HG03342 (cell line): ENCODE measurements at regions not wholly inside any gene's neighbourhood (a gene's known extent, or its start where the extent isn't known, plus 50 kb on each side); places are given as distances from the start of the nearest gene placed in this dataset.

Experiments used
- ATAC-seq: cut with Tn5 transposase; IDR thresholded peaks from one replicate; pipeline ENCODE4 v1.9.1; 2021; ENCODE audit warnings: mild to moderate bottlenecking, moderate library complexity; ENCODE audit not compliant: unreplicated experiment

DNA sequence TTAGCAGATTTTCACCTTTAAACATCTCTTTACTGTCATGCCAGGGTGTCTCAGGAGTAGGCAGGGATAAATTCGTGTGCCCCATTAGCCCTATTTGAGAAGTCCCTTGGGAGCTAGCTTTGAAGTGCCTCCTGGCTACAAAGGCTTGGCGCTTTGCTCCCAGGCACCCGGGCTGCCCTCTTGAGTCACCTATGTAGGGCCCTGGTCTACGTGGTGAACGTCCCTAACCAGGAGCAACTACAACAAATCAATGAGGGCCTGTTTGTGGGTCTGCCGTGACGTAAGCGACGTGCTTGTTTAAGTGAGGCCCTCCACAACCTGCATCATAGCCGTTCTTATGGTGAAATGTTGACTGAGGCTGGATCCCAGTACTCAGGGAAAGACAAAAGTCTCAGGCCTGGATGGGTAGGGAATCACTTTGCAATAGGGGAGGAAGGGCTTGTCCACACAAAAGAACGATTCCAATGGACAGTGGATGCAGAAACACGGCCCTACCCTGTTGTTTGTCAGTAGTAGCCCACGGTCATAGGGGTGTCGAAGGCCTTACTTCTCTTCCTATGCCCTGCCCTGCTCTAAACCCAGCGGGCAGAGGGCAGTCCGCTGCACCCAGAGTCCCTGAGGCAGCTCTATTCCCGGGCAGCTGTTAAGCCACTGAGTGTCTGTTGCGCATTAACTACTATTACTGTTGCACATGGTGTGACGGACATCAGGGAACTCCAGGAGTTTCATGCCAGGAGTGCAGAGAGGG, 93.9 kb downstream of the INHBB start:
- ATAC-seq: no peak

DNA sequence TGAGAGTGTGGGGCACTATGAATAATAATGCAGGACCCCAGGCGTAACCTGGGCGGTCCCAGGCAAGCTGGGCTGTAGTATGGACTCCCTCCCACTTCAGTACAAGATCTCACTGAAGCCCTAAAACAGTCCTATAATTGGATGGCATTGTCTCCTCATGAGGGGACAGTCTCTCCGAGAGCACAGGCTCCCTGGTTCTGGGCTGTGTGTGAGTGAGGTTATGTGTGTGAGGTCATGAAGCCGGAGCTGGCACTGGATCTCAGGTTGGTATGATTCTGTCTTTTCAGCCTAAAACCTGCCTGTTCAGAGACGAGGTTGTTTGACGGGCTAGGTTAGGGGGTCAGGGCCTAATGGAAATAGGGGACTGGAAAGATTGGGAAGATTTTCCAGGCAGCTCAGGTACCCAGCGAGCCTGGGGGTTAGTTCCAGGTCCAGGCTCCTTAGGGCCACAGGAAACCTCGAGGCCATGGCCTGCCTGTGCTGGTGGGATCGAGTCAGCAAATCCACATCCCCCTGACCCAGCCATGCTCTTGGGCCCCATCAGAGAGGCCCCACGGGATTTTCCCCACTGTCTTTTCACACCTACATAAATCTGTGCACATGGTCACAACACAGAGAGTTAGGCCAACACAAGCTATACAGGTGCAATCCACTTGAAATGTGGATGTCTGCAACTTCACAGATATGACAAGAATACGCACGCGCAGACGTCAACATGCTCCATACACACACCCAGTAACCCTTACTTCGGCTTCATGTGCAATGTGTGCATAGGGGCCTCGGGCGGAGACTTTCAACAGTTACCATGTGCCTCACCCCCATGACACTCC, 94.8 kb downstream of the INHBB start:
- ATAC-seq: no peak

DNA sequence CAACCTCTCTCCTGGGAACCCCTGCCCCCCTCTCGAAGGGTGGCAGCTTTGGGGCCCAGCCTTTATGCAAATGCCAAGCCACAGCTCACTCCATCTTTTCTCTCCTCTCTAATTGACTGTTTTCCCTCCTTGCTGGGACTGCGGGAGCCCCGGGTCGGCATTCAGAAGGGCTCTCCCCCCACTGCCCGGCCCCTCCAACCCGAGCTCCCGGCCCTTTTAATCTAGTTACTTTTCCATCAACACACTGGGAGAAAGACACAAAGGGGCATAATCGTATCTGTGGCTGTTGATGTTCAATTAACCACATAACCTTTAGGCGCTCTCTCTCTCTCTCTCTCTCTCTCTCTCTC, 95.4 kb downstream of the INHBB start:
- ATAC-seq: no peak

DNA sequence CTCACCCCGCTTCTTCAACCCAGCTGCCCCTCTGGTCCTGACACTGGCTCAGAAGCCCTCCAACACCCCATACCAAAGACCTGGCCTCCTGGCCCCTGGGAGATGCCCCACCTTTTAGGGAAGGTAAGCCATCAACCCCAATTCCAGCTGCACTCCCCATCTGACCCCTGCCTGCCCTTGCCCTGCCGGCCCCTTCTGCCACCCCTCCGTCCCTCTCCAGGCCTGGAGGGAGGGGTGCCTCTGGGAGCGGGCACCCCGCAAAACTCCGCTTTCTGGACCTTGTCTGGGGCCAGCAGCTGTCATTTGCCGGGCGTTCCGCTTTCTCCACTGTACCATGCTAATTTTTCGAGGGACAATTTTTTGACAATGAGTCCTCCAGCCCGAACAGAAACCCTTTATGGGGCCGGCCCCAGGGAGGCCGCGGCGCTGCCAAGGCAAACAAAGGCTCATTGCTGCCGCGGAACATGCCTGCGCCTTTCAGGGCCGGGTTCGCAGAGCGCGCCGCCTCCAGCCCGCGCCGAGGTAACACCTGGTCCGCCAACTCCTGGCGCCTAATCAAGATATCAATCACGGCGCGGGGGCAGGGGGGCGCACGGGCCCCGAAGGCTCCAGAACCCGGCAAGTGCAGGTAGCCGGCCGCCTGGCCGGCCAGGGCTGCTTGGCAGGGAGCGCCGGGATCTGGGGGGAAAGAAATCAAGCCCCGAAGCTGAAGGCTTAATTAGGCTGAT, 96.0 kb downstream of the INHBB start:
- ATAC-seq: no peak

DNA sequence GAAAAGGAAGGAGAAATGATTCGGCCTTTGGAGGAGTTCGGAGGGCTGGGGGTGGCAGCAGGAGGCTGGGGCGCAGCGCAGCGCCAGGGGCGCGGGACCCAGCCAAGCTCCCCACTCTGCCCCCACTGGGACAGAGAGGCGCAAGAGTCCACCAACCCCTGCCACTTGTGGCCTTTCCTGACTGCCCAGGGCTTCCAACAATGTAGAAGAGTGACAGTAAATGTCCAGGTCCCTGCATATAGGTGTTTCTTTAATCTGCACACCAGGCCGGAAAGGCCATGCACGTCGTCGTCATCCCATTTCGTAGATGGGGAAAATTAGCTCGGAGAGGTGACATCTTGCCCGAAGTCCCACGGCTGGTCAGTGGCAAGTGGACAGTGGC, 96.6 kb downstream of the INHBB start:
- no peak for ATAC-seq

DNA sequence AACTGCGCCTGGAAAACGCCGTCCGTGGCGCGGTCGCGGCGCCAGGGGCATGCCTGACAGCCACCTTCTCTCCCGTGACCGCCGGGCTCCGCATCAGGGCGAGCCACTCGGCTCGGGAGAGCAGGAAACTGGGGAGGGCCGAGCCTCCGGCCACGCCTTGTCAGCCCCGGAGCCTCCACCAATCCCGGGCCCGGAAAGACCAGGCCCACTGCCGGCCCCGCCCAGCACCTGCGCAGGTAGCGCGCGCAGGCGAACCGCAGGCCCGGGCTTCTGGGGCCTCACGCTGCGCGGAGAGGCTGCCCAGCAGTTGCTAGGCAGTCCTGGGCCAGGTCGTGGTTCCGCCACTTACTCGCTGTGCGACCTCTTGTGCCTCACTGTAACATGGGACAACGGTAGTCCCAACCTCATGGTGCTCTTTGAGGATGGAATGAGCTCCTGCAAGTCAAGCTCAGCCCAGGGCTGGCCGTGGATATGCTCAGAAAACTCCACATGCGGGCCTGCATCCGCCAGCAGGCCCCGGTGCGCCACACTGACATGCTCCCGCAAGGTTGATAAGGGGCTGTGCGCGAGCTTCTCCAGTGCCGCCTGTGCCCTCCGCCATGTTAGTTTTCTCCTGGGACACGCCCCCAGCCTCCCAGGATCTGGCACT, 97.1 kb downstream of the INHBB start:
- ATAC-seq: no peak

DNA sequence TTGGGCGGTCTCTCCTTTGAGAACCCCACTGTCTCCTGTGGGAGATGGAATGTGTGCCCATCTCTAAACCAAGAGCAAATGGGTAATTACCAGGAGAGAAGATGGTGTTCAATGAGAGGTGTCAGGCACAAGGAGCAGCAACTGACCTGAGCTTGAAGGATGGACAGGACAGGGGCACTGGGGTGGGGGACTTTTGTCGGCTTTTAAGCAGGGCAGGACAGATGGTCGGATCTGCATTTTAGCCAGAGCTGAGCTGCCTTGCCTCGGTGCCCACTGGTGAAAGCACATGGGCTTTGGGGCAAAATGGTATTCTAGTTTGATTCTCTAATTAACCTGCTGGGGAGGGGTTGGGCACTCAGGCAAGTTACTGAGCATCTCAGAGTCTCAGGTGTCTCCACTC, 98.0 kb downstream of the INHBB start:
- no peak for ATAC-seq

DNA sequence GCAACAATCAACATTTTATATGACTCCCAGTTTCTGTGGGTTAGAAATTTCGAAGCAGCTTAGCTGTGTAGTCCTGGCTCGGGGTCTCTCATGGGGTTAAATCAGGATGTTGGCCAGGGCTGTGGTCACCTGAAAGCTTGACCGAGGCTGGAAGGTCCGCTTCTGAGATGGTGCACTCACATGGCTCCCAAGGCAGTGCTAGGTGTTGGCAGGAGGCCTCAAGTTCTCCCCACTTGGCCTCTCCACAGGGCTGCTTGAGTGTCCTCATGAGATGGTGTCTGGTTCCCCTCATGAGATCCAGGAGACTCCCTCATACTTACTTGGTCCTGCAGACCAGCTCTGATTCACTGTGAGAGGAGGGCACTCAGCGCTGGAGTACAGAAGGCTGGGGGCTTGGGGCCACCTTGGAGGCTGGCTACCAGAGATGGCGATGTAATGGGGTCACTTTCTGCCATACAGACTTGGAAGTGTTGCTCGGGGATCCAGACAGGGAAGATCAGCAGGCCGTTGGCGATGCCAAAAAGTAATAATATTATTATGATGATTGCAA, 98.8 kb downstream of the INHBB start:
- no peak for ATAC-seq

DNA sequence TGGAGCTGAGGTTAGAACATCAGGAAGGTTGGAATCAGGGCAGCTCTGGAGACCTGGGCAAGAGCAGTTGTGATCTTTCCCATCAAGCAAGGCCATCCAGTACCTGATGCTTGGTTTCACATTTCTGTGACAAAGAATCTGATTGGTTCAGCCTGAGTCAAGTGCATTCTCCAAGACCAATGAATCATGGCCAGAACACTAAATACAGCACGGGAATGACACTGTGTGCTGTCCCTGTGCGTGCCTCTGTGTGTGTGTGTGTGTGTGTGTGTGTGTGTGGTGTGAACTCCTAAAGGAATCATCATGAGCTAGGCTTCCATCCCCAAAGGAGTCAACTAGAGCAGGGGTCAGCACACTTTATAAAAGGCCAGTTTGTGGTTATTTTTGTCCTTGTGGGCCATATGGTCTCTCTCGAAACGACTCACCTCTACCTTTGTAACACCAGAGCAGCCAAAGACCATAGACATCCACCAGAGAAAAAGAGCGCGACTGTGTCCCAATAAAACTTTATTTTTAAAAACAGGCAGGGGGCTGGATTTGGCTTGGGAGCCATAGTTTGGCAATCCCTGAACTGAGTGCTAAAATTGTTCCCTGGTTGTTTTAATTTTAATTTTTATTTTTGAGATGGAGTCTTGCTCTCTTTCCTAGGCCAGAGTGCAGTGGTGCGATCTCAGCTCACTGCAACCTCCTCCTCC, 99.7 kb downstream of the INHBB start:
- no peak for ATAC-seq

DNA sequence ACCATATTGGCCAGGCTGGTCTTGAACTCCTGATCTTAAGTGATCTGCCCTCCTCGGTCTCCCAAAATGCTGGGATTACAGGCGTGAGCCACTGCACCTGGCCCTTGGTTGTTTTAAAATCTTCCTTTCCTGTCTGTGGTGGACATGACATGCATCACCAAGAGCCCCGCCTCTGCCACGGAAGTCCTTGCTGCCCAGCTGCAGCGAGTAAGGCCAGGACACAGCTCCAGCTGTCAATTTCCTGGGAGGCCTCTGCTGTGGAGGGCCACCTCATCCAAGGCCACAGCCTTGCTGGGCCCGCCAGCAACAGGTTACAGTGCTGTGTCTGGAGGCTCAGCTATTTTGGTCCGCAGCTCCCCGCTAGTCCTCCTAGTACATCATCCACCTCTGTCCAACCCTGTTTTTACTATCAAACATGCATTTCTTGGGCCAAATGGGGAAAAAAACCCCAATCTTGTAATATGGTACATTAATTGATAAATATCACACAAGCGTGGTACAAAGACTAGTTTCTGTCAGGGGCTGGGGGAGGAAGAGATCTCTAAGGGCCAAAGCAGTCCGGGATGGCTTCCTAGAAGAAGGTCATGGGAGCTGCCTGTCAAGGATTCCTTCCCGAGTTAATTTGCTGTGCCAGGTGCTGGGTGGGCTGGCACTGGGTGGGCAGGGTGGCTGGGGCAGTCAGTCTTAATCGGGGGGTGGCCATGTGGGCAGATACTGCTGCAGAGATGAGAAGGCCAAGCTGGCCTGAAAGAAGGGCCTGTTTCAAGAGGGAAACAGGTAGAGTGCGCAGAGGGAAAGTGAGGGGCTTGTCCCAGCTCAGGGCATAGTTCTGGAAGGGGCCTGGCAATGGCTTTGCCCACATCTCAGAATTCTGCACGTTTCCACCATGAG, 100.5 kb downstream of the INHBB start:
- ATAC-seq: no peak

DNA sequence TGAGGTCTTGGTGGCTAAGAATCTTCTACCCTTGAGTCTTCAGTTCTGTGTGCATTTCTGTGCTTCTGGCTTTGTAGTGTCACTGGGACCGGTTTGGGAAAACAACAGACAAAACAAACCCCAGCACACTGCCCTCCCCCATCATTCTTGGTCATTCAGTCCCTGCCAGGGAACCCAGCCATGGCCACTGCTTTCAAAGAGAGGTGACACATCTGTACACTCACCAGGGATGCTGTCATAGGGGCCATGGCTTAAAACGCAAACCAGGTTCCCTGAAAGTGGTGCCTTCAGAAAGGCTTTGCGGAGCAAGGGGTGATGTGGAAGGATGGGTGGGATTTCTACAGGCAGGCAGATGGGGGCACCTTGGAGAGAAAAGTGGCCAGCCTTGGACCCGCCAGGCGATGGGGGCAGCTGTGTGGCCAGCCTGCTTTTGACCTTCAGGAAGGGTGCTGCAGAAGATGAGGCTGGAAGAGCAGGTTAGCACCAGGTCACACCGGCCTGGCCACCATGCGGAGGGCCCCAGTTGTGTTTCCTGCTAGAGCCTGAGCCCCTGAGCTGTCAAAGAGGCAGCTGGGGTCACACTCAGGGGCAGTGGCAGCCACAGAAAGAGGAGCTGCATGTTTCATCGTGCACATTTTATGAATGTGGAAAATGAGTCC, 101.3 kb downstream of the INHBB start:
- no peak for ATAC-seq

DNA sequence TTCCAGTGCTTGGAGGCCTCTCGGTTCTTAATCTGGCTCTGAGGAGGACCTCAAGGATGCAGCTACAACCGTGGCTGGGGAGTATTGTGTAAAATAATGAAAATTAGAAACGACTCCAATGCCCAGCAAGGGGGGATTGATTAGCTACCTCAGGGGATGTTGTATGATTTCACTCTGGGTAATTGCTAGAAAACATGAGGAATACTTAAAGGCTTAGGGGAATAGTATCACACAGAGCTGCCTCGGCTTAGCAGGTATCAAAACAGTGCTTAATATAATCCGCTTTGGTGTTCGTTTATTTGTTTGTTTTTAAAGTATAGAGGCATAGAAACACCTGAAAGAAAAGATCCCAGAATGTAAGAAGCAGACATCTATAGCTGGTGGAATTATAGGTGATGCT, 102.5 kb downstream of the INHBB start:
- ATAC-seq: no peak

DNA sequence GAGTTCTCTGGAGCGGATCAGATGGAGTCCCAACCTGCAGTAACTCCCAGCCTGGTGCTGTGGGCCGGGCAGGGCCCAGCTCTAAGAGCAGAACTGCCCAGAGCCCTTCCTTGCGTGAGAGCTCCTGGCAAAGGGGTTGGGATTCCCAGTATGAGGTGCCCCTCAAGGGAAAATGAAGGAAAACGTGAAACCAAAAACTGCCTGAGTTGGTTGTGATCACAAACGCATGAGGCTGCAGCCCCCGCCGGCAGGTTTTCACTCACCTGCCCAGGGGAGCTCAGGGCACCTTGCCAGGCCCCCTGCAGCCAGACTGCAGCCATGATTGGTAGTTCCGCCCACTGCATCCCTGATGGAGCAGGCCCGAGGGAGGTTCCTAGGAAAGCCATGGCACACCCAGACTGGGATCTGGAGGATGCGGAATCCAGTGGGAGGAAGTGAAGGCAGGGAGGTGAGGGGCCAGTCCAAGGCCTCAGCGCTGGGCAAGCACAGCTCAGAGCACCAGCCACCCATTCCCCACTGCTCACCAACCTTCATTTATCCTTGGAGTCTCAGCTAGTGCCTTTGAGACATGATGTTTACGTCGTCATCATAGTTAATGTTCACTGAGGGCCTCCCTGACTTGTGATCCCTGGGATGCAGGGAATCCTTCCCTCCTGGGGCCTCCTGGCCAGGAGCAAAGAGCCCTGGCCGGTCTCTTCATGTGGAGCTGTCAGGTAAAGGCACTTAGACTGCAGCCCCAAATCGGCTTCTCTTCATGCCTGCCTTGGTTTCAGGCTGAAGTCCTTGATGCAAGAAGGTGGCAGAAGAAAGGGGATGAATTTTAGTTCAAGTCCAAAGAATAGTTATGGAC, 103.2 kb downstream of the INHBB start:
- ATAC-seq: no peak

DNA sequence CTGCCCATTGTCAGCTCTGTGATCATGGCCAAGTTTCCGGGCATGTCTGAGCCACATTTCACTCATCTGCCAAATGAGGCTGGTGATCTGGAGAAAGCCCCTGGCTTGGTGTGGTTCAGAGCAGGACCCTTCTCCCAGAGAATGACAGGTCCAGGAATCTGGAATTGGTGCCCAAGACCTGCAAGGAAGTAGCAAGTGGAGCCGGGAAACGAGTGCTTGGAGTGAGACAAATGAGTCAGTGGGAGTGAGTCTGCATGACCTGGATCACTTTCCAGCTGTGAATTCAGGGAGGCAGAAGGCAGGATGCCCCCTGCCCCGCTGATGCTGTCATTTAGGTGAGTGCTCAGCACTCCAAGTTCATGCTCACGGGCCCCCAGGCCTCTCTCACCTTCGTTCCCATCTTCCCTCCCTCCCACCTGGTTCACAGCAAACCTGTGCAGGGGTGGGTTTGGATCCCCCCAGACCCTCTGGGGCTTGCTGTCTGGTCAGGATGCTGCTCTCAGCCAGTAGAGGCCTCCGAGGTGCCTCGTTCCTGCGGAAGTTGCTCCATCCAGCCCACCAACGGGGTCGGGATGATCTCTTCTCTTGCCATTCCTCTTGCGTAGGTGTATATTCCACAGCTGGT, 104.4 kb downstream of the INHBB start:
- ATAC-seq: no peak

DNA sequence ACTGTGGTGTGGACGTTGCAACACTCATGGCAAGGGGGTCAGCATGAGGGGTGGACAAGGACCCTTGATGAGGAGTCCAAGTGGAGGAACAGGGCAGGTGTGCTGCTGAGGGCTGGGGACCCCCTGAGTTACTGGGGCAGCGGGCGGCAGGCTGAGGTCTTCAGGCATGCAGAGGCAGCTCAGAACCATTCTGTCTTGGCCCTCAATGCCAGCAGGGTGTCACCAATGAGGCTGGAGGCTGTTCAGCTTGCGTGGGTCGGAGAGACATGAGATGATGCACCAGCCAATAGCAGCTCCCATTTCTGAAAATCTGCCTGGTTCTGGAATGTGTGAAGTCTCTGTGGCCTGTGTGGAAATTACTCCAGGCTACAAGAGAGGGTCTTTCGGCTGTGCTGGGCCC, 105.4 kb downstream of the INHBB start:
- no peak for ATAC-seq

DNA sequence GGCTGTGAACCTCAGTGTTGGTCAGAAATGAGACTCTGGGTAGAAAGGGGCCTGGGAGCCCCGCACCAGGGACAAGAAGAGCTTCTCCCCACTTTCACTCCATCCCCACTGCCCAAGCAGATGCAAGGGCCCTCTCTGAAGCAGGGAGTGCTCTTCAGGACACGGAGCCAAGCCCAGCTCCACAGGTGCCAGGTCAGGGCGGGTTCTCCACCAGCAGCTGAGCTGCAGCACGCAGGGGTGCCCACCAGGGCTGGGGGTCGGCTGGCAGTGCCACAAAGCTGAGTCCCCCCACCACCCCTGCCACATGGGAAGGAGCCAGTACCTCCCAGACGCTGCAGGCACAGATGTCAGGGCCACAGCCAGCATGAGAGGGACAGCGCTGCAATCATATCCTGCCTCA, 106.2 kb downstream of the INHBB start:
- ATAC-seq: no peak

DNA sequence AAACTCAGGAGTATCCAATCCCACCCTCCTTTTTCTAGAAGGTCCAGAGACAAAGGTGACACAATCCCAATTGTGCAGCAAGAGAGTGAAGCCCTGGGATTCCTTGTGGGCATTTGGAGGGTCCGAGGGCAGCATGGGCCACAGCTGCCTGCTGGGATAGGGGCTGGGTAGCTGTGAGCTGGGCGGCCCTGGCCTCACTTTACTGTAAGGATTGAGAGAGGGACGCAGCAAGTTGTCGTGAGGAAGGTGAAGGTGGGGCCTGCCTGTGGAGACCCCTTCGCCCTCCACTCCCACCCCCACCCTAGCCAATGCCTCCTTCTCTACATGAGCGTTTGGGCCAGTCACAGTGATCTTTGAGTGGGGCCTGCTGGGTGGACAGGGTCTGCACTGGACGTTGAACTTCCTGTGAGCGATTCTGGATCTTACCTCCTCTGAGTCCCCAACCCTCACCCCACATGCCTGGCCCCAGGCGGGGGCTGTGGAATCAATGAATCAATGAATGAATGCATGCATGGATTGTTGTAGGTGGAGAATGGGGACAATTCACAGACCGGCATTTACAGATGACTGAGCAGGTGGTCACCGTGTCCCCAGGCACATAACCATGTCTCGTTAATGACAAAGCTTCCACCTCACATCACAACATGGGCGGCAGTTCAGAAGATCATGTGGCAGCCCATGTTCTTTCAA, 107.2 kb downstream of the INHBB start:
- ATAC-seq: no peak
